H9 (cell line): ENCODE measurements at regions not wholly inside any gene's neighbourhood (a gene's known extent, or its start where the extent isn't known, plus 50 kb on each side); places are given as distances from the start of the nearest gene placed in this dataset.

Experiments used
- DNase-seq: peaks from one replicate; pipeline ENCODE4 v3.0.0-alpha.2; 2017
- H2AFZ ChIP-seq: one replicate; pipeline ENCODE4 v1.6.1; 2013; ENCODE audit warnings: mild to moderate bottlenecking, low read length, control low read depth, moderate library complexity
- H2AK5ac ChIP-seq: 2 replicates; pipeline ENCODE4 v1.6.1; 2013; ENCODE audit warnings: low read length, control low read depth, mixed read lengths; ENCODE audit not compliant: insufficient read length
- H2BK120ac ChIP-seq: one replicate; pipeline ENCODE4 v1.6.1; 2013; ENCODE audit warnings: low read depth, mild to moderate bottlenecking, low read length, control low read depth, inconsistent platforms; ENCODE audit not compliant: poor library complexity, severe bottlenecking
- H2BK12ac ChIP-seq: 2 replicates; pipeline ENCODE4 v1.6.1; 2013; ENCODE audit warnings: low read length, control low read depth, mixed read lengths, low read depth; ENCODE audit not compliant: insufficient read length
- H2BK15ac ChIP-seq: 2 replicates; pipeline ENCODE4 v1.6.1; 2013; ENCODE audit warnings: low read depth, low read length, control low read depth
- H2BK20ac ChIP-seq: one replicate; pipeline ENCODE4 v1.6.1; 2013; ENCODE audit warnings: low read depth, mild to moderate bottlenecking, low read length, control low read depth, inconsistent platforms; ENCODE audit not compliant: poor library complexity, severe bottlenecking
- H2BK5ac ChIP-seq: 2 replicates; pipeline ENCODE4 v1.6.1; 2013; ENCODE audit warnings: low read length, control low read depth, mixed read lengths; ENCODE audit not compliant: insufficient read length
- H3K14ac ChIP-seq: 2 replicates; pipeline ENCODE4 v1.6.1; 2013; ENCODE audit warnings: low read length, control low read depth; ENCODE audit not compliant: insufficient read depth
- H3K18ac ChIP-seq: 2 replicates; pipeline ENCODE4 v1.6.1; 2013; ENCODE audit warnings: low read depth, mild to moderate bottlenecking, mixed read lengths, low read length, control low read depth; ENCODE audit not compliant: insufficient read length
- H3K23ac ChIP-seq: 2 replicates; pipeline ENCODE4 v1.6.1; 2013; ENCODE audit warnings: low read length, control low read depth, mixed read lengths, low read depth; ENCODE audit not compliant: insufficient read length
- H3K23me2 ChIP-seq: 2 replicates; pipeline ENCODE4 v1.6.1; 2013; ENCODE audit warnings: low read depth, mild to moderate bottlenecking, mixed read lengths, low read length, control low read depth; ENCODE audit not compliant: insufficient read length, poor library complexity, severe bottlenecking
- H3K27ac ChIP-seq: 2 replicates; pipeline ENCODE4 v1.5.1; 2013; ENCODE audit warnings: low read length, control low read depth, mixed read lengths, low read depth; ENCODE audit not compliant: insufficient read length
- H3K27me3 ChIP-seq: 2 replicates; pipeline ENCODE4 v1.6.1; 2013; ENCODE audit warnings: low read length, control low read depth, inconsistent platforms; ENCODE audit not compliant: insufficient read depth
- H3K4ac ChIP-seq: 2 replicates; pipeline ENCODE4 v1.6.1; 2013; ENCODE audit warnings: low read depth, mild to moderate bottlenecking, control low read depth, inconsistent platforms, low read length, moderate library complexity
- H3K4me1 ChIP-seq: 2 replicates; pipeline ENCODE4 v1.6.1; 2013; ENCODE audit warnings: low read length, control low read depth, inconsistent platforms; ENCODE audit not compliant: insufficient read depth
- H3K4me2 ChIP-seq: 2 replicates; pipeline ENCODE4 v1.6.1; 2013; ENCODE audit warnings: low read length, control low read depth, mixed read lengths; ENCODE audit not compliant: insufficient read length, insufficient read depth
- H3K56ac ChIP-seq: 2 replicates; pipeline ENCODE4 v1.6.1; 2013; ENCODE audit warnings: low read depth, mild to moderate bottlenecking, mixed read lengths, low read length, control low read depth; ENCODE audit not compliant: insufficient read length
- H3K79me1 ChIP-seq: 2 replicates; pipeline ENCODE4 v1.6.1; 2013; ENCODE audit warnings: low read depth, mild to moderate bottlenecking, moderate library complexity, low read length, control low read depth, inconsistent platforms; ENCODE audit not compliant: insufficient read depth, poor library complexity, severe bottlenecking
- H3K79me2 ChIP-seq: 2 replicates; pipeline ENCODE4 v1.6.1; 2013; ENCODE audit warnings: low read length, control low read depth, inconsistent platforms; ENCODE audit not compliant: insufficient read depth
- H3K9ac ChIP-seq: 2 replicates; pipeline ENCODE4 v1.6.1; 2013; ENCODE audit warnings: low read length, control low read depth, mixed read lengths; ENCODE audit not compliant: insufficient read length; ENCODE audit errors: extremely low read depth
- H3K9me3 ChIP-seq: one replicate; pipeline ENCODE4 v1.6.1; 2013; ENCODE audit warnings: low read depth, low read length, inconsistent platforms; ENCODE audit not compliant: control insufficient read depth
- H3T11ph ChIP-seq: one replicate; pipeline ENCODE4 v1.6.1; 2013; ENCODE audit warnings: mild to moderate bottlenecking, low read length, control low read depth, inconsistent platforms
- H4K20me1 ChIP-seq: one replicate; pipeline ENCODE4 v1.6.1; 2013; ENCODE audit not compliant: control insufficient read depth, insufficient read length, insufficient read depth
- H4K5ac ChIP-seq: 2 replicates; pipeline ENCODE4 v1.6.1; 2013; ENCODE audit warnings: low read depth, mild to moderate bottlenecking, mixed read lengths, low read length, control low read depth; ENCODE audit not compliant: insufficient read length
- H4K8ac ChIP-seq: replicated peaks from 2 replicates; pipeline ENCODE4 v1.6.1; 2013; ENCODE audit warnings: low read length, control low read depth, mixed read lengths, low read depth; ENCODE audit not compliant: insufficient read length
- H4K91ac ChIP-seq: 2 replicates; pipeline ENCODE4 v1.6.1; 2013; ENCODE audit warnings: low read depth, mild to moderate bottlenecking, moderate library complexity, mixed read lengths, low read length, control low read depth; ENCODE audit not compliant: insufficient read length
- H3K27ac Mint-ChIP-seq, 3 experiments: 2 replicates in 2 of 3; 3 replicates in 1 of 3; pipeline ENCODE4 v1.8.0; 2020 to 2021; ENCODE audit warnings: mixed read lengths in 3 of 3, mild to moderate bottlenecking in 1 of 3, moderate library complexity in 1 of 3
- H3K27me3 Mint-ChIP-seq: 2 replicates; pipeline ENCODE4 v1.8.0; 2021; ENCODE audit warnings: low read depth, mild to moderate bottlenecking, moderate library complexity, mixed read lengths
- H3K36me3 Mint-ChIP-seq, 3 experiments: 2 replicates in 2 of 3; 3 replicates in 1 of 3; pipeline ENCODE4 v1.8.0; 2020 to 2021; ENCODE audit warnings: low read depth in 3 of 3, mixed read lengths in 3 of 3; ENCODE audit not compliant: insufficient read depth in 1 of 3
- H3K4me1 Mint-ChIP-seq, 2 experiments: 2 replicates each; pipeline ENCODE4 v1.8.0; 2020; ENCODE audit warnings: mixed read lengths in 2 of 2
- H3K4me3 Mint-ChIP-seq, 2 experiments: 2 replicates in 1 of 2; 3 replicates in 1 of 2; pipeline ENCODE4 v1.8.0; 2020 to 2021; ENCODE audit warnings: mild to moderate bottlenecking in 2 of 2, mixed read lengths in 2 of 2, moderate library complexity in 1 of 2
- H3K9me3 Mint-ChIP-seq, 2 experiments: 2 replicates in 1 of 2; 3 replicates in 1 of 2; pipeline ENCODE4 v1.8.0; 2020; ENCODE audit warnings: mild to moderate bottlenecking in 2 of 2, mixed read lengths in 2 of 2, moderate library complexity in 1 of 2
- CTCF ChIP-seq: fragments of 200-600 bp; sonication (generic); conservative IDR thresholded peaks from 3 replicates; pipeline ENCODE4 v1.8.0; 2021; ENCODE audit warnings: antibody characterized with exemption, mild to moderate bottlenecking
- WGBS: extraction: QIAGEN DNeasy Blood & Tissue Kit; methylation state at CpG from one replicate; pipeline ENCODE4 v1.1.7; 2013; ENCODE audit warnings: missing lambda C conversion rate, low lambda C conversion rate, mixed read lengths; ENCODE audit not compliant: insufficient read length; ENCODE audit errors: extremely low coverage; 5-methylcytosine and 5-hydroxymethylcytosine counted together

- no peak overlapping the region for H4K8ac ChIP-seq
- no peak overlapping the region for H3K4me2 ChIP-seq
- H2AFZ ChIP-seq = no peak overlapping the region
- H2AK5ac ChIP-seq = no peak overlapping the region
- no CpG with 5 or more reads among the region's 10 CpGs for WGBS
- no peak overlapping the region for H2BK120ac ChIP-seq
- H3K23me2 ChIP-seq = no peaks in the 10 kb centered on the region
- H3K36me3 Mint-ChIP-seq = no peaks in the 10 kb centered on the region
- H3K27ac ChIP-seq = no peak overlapping the region
- no peak for TF ChIP-seq CTCF
- H3K9me3 Mint-ChIP-seq = no peaks in the 10 kb centered on the region
- peaks cover 7 to 21% of the 10 kb centered on the region in 2 experiments for H3K4me1 Mint-ChIP-seq
- peaks cover 2% of the 10 kb centered on the region; the same call in 1 of the 2 replicates for H3K4me1 ChIP-seq
- no peak overlapping the region for H3K4ac ChIP-seq
- no peak overlapping the region for H2BK20ac ChIP-seq
- H3K27me3 ChIP-seq = no peaks in the 10 kb centered on the region
- no peak overlapping the region for H3K56ac ChIP-seq
- no peak overlapping the region for H3K4me3 Mint-ChIP-seq
- H2BK15ac ChIP-seq = no peak overlapping the region
- H4K20me1 ChIP-seq = no peaks in the 10 kb centered on the region
- no peak for DNase-seq
- no peak overlapping the region for H2BK5ac ChIP-seq
- peaks cover 7% of the 10 kb centered on the region for H3K27me3 Mint-ChIP-seq
- no peaks in the 10 kb centered on the region for H3K79me2 ChIP-seq
- H3K9me3 ChIP-seq = no peaks in the 10 kb centered on the region
- H3K18ac ChIP-seq = no peak overlapping the region
- H4K91ac ChIP-seq = no peak overlapping the region
- no peak overlapping the region for H3K14ac ChIP-seq
- H3T11ph ChIP-seq = no peak overlapping the region
- no peak overlapping the region for H2BK12ac ChIP-seq
- H4K5ac ChIP-seq = no peak overlapping the region
- H3K27ac Mint-ChIP-seq = no peak overlapping the region
- H3K9ac ChIP-seq = no peak overlapping the region
- H3K79me1 ChIP-seq = no peaks in the 10 kb centered on the region
- no peak overlapping the region for H3K23ac ChIP-seq
These were observed 145.8 kb upstream of the UNC5B start for GRCh38 chr10:71066600-71066999.
